22Rv1 (cell line): ENCODE measurements at regions not wholly inside any gene's neighbourhood (a gene's known extent, or its start where the extent isn't known, plus 50 kb on each side); places are given as distances from the start of the nearest gene placed in this dataset.

Experiments used
- CTCF ChIP-seq: fragments of 450-650 bp; IDR thresholded peaks from 2 replicates; pipeline ENCODE4 v1.5.1; 2017; ENCODE audit warnings: mild to moderate bottlenecking
- ZFX ChIP-seq: fragments of 450-650 bp; IDR thresholded peaks from 2 replicates; pipeline ENCODE4 v1.6.1; 2017; ENCODE audit warnings: antibody characterized with exemption, borderline replicate concordance

GRCh38 chr7:68476966-68477365 is 1121.3 kb upstream of the AUTS2 start:
- no peak for TF ChIP-seq CTCF
- no peak for TF ChIP-seq ZFX
